Left renal pelvis (tissue), 4 donors: ENCODE measurements at regions not wholly inside any gene's neighbourhood (a gene's known extent, or its start where the extent isn't known, plus 50 kb on each side); places are given as distances from the start of the nearest gene placed in this dataset.

Experiments
- DNase-seq, 4 donors: peaks; one replicate each; pipeline ENCODE4 v3.0.0-alpha.2; 2013; ENCODE audit warnings: low read depth in 4 of 4, low spot score in 3 of 4

DNA sequence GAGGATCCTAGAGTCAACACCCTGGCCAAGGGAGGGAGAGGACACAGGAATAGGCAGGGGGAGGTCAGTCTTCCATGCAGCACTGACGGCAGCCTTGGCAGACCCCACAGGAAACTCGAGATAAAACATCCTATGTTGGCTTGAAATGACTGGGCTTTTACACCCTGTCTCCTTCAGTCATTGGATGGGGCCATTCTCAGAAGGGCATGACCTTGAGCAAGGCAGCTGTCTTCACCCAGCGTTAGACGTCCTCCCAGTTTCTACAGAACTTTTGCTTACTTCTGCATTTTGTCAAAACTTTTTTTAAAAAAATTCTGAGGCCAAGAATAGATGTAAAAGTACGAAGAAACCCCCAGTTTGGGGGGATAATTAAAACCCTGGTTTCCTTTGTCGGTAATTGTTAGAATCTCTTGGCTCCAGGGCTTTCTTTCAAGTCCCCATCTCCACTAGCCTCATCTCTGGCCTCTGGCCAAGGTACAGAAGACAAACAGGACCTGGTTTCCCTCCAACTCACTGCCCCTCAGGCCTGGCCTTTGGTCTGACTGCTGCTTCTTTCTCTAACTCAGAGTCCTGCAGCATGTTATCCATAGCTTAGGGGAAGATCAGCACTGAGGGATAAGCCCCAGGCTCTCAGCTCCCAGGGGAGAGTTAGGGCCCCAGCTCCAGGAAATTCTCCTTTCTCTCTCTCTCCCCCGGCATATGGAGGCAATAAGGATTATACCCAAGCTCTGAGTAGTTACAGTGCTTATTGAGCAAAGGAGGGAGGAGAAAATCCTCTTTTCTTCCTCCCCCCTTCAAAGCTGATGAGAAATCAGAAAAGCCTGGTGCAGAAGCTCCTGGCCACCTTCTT, 51.6 kb upstream of the KCND3 start:
- no peak for DNase-seq

DNA sequence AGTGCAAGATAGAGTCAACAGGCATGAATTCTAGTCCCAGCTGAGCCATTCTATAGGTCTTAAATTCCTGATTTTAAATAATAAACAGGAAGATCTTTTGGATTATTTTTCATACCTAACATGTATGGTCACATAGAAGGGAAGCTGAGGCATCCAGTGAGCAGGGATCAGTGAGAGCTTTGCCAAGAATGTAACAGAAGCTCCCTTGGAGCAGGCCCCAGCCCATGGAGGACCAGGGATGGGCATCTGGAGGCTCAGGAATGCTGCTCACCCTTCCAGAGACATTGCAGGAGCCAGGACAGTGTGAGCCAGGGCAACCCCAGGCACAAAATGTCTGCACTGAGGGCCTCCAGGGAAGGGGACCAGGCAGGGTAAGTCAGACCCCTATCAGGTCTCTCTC, 54.4 kb upstream of the KCND3 start:
- no peak for DNase-seq

DNA sequence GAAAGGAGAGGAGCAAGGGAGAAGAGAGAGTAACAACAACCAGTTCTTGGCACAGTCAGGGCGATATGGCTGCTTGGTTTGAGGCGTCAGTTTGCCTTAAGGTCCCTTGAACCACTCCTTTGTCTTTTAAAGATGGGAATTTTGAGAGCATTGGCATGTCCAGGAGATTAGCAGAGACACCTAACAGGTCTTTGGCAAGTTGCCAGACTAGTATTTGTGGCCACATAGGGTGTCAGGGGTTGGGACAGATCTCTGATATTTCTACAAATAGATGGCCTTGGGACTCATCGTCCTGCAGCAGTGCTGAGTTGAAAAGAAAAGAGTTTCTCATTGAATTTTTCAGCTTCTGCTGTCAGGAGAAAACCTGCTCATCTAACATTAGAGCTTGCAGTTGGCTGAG, 55.3 kb upstream of the KCND3 start:
- DNase-seq, result no peak

DNA sequence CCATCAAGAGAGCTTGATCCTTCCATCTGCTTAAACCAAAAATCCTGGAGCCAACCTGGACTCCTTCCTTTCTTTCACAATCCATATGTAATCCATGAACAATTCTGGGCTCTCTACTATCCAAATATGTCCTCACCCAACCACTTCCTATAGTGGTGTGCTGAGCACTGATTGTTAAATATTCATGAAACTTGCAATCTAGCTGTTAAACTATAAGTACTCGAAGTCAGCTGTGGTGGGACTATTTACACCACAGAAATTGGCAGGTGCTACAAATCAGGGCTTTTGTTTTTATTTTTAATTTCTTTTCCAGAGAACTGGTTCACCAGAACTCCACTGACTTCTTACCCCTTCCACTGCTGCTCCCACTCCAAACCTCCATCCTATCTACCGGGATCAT, 57.2 kb upstream of the KCND3 start:
- no peak for DNase-seq

DNA sequence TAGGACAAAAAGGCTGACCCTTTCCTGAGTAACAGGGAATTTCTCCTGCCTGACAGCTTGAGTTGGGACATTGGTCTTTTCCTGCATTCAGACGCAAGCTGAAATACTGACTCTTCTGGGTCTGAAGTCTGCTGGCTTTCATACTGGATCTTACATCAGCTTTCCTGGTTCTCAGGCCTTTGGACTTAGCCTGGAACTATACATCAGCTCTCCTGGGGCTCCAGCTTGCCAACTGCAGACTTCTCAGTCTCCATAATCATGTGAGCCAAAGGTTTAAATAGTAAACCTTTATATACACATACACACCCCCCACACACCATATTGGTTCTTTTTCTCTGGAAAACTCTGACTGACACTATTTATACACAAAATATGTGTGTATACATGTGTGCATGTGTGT, 59.0 kb upstream of the KCND3 start:
- DNase-seq, result no peak

DNA sequence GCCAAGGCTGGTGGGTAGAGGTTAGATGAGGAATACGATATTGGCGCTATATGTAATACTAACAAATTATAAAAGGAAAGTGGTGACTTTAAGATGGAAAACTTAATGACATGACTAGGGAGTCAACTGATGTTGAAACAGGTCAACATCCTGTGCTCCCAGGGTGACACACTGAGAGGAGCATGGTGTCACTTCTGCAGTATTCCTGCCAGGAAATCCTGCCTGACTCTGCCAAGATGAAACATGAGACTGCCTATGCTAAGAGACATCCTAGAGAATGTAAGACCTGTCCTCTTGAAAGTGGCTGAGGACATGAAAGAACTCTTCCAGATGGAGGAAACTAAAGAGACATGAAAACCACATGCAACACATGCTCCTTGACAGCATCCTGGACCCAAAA, 65.0 kb upstream of the KCND3 start:
- DNase-seq, result no peak

DNA sequence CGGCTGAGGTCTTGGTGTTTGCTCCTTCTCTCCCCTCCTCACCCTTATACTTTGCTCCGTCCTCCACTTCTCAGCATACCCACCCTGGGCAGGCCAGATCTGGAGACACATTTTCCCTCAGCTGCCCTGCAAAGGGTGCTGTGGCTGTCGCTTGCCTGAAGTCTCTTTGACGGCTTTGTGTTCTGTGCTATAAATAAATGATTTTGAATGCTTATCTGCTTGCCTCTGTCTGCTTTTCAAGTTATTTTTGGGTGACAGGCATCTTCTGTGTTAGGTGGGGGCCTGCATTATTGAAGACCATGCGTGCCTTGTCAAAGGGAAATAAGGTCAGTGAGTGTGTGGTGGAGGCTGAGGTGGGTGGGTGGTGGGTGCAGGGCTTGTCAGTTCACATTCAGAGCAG, 66.9 kb upstream of the KCND3 start:
- no peak for DNase-seq

DNA sequence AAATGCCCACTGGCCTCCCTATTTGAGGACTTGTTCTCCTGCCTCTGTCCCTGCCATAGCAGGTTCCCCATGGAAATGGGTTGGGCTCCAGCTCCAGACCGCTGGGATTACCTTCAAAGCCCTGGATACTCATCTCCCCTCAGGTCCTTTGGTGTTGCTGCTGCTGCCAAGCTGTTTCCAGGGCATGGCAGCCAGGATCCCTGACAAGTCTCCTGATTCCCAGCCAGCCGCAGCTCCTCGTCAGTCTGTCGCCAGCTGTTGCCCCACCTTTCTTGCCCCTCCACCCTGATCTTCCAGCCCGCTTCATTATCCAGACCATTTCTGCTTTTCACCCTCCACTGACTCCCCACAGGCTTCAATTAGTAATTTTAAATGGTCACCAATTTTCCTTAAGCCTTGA, 68.3 kb upstream of the KCND3 start:
- no peak for DNase-seq

DNA sequence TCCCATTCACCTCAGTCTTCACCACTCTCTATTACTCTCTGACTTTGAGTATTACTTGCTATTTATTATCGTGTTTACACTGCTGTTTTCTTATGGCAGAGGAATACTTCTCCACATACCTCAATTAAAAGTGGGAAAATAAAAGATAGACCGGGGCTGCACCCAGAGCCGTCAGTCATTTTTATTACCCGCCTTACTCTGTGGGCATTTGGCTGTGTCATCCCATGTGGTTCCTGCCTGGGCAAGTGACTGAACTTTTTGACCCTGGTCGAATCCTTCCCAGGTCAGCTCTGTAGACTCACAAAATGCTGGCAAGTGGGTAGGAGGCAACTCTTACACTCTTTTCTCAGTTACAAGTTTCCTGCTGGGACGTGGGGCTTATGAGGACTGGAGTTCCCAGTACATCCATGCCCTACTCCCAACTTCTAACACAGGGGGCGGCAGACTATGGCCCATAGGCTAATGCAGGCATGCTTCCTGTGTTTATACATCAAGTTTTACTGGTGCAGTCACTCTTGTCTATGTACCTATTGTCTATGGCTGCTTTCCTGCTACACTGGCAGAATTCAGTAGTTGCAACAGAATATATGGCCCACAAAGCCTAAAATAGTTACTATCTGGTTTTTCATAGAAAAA, 69.5 kb upstream of the KCND3 start:
- DNase-seq, result no peak

DNA sequence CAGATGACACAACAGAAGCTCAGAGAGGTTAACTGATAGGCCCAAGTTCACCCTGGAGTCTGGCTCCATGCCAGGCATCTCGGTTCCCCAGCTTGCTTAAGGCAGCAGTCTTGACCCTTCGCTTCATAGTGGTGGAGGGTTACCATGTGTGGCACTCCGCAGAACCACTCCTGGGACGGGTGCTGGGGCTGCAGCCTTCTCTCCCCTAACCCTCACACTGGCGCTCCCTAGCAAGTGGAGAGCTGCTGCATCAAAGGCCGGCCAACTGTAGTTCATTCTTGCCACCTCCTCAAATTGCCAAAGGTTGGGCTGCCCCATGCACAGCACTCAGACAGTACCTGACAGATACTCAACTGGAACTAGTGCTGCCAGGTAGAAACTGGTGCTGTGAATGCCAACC, 70.2 kb upstream of the KCND3 start:
- DNase-seq, result no peak

DNA sequence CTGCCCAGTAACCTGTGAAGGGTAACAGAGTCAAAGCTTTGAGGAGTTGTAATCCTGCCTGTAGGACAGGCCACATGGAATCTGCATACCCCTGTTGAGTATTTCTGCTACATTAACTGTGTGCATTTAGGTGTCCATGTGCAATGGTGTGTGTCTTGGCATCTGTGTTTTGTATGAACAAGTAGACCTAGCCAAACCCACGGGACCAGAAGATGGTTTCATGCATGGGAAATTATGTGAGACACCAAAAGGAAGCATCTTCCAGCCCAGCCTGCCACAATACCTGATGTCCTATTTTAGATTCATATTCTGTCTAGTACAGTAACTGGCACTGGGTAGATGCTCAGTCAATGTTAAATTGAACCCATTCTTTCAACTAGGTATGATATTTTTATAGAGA, 70.8 kb upstream of the KCND3 start:
- no peak for DNase-seq

DNA sequence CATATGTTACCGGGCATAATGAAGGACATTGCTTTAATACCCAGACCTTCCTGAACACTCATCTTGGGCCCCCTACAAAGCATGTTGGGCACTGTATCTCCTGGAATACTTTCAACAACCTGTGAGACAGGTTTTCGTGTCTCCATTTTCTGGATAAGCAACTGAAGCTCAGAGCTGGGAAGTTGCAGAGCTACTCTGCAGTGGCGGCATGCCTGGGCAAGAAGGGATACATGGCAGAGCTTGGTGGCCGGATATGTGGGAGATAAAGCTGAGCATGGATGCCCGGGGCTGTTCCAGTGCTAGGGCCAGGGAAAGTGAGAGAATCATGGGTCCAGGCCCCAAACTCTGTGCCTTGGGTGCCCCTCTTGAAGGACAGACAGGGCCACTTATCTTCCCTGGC, 71.6 kb upstream of the KCND3 start:
- DNase-seq, result no peak

DNA sequence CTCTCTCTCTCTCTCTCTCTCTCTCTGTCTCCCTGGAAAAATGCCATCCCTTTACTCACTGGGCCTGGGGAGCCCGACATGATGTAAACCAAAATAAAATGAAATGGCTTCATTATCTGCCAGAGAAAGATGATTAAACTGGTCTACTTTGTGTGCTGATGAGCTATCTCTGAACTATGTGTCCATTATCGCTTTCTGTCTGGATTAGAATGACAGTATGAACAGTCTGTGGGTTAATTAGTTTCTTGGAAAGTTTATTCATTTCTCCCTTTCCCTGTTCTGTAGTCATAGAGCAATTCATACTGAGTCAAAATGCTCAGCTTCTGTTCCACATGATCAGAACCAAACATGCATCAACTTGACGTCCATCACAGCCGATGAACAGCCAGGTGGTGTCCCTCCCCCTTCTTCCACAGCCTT, 72.4 kb upstream of the KCND3 start:
- DNase-seq, result no peak

DNA sequence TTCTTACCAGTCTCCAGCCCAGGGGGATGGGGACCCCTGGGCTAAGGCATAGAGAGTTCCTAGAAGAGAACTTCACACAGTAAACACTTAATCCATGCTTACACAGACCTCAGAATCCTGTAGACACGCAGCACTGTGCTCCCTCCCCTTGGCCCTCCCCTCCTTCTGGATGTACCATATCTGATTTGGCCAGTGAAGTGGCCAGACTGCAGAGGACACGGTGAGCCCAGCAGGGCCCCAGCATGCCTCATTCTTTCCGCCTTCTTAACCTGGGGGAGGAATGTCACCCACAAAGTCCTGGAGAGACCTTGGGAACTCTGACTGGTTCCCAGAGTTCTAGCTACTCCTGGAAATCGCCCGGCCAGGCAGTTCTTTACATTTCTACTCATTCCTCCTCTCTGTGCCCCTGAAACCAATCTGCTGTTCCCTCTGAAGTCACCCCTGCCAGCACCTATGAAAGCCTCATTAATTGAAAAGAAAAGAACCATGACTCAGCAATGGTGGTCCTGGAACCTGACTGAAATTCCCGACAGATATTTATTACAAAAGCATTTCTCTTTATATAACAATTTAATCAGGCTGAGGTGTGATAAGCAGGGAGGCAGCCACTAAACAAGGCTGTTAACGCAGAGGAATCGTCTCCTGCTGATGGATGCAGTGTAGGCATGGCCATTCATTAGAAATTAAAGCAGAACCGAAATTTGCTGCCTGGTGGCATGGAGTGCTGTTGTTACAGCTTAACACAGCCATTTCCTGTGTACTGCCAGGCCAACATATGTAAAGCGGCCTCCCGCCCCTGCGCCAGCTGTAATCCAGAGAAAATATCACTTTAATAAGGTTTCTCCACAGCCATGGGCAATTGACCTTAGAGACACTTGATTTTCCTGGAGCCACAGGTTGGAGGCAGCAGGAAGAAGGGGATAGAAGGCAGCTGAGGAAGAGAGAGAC, 74.6 kb upstream of the KCND3 start:
- no peak for DNase-seq

DNA sequence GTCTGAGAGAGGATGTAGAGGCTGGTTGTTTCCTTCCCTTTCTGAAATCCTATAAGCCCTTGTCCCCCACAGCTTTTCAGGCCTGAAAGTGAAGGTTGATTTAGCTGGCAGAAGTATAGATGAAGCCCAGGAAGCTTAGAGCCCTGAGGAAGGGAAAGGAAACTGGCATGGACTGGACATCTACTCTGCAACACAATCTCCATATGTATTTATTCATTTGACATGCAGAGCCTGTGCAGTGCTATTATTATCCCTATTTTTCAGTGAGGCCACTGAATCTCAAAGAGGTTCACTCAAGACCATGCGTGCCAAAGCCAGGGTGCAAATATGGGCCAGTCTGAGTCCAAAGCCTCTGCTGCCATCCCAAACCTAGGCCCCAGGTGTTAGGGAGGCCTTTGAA, 78.5 kb upstream of the KCND3 start:
- no peak for DNase-seq

DNA sequence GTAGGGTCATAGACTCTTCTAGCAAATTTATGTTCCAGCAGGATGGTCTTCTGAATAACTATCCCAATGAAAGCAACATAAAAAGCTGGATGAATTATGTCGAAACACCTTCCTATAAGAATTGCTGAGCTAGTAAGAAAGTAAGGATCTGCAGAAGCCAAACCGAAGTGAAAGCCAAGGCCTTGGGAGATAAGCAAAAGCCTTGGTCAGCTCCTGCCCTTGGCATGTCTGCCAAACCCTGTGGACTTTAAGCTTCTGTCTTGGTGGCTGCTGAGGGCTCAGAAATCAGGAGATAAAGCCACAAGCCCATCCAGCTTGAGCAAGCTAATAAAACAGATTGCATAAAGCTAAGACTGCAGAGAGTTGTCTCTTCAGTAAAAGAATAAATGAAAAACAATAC, 81.2 kb upstream of the KCND3 start:
- DNase-seq, result no peak

DNA sequence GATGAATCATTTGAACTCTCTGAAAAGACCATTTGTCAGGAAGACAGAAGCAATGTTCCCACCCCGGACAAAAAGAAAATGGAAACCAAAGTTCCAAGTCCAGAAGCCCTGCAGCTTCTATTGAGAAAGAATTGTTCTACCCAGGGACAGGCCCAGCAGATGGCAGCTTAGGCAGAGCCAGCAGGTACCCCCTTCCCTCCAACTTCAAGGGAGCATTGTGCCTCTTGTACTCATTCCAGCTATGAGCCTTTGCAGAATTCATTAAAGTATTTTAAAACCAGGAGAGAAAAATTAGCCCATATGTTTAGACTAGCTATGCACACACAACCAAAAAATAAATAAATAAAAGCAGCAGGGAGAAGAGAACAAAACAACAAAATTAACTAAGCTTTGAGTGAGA, 85.2 kb upstream of the KCND3 start:
- no peak for DNase-seq

DNA sequence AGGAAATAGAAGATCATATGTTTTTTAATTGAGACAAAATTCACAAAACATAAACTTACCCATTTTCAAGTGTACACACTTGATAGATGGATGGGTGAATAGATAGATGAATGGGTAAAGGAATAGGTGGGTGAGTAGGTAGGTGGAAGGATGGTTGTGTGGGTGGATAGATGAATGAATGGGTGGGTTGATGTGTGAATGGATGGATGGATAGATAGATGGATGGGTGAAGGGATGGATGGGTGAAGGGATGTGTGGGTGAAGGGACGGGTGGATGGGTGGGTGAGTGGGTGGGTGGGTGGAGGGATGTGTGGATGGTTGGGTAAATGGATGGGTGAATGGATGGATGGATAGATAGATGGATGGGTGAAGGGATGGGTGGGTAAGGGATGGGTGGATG, 86.1 kb upstream of the KCND3 start:
- DNase-seq, result no peak

DNA sequence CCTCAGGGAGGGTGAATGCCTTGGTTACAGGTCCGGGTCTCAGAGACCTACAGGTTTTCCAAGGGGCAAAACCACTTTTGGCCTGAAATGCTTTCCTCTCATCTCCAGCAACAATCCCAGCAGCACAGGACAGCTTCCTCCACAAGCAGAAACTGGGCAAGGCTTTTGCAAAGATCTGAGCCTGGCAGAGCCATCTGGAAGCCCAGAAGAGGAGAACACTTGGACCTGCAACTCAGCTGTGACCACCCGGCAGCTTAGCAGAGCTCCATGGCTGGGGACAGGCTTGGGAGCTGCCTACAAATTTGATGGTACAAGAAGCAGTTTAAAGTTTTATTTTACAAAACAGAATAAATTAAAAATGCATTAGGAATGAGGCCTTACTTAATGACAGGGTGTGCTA, 90.0 kb upstream of the KCND3 start:
- no peak for DNase-seq

DNA sequence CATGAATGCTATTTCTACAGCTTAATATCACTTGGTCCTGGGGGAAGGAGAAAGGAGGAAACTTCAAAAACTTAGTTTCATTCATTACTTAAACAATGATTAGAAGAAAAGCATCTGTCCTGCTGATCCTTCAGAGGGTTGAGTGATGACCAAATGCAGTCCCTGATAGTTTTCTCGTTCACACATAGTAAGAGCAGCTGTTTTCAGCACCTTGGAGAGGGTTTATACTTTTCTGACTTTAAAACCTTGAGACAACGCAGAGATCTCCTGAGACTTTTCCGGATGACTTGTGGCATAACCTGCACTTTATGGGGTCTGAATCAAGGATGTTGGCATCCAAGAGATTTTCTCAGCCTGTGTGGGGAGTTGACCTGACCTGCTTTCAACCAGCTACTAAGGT, 94.0 kb upstream of the KCND3 start:
- peak in 3 of 4 donors; percentile 1 to 21 (median 3) for DNase-seq

DNA sequence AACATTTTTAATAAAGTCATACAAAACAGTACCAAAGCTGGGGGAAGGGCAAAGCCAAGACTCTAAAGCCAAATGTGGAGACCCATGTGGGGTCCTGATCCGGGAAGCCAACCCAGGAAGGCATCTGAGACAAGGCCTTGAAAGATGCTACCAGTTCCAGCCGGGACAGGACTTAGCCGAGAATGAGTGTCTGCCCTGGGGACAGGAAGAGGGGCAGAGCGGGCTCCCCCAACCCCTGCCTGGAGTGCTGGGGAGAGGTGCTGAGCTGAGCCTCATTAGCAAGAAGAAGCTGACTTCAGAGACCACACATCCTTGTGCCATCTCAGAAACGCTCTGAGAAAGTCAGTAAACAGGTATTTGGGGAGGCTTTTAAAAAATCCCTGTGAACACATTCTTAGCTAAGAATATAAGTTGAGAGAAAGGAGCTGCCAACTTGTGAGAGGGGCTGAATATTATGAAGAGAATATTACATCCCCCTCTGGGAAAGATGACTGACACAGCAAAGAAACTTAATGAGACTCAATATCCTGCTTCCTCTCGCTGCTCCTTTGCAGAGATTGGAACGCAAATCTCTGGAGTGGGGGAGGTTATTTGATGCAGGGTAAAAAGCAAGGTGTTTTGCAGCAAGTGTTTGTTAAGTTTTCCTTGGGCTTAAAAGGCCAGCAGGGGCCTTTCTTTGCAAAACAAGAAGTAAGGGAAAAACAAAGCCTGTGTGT, 103.3 kb upstream of the KCND3 start:
- no peak for DNase-seq
